ENCODE measurements at regions not wholly inside any gene's neighbourhood (a gene's known extent, or its start where the extent isn't known, plus 50 kb on each side); places are given as distances from the start of the nearest gene placed in this dataset.

- no peak for TF ChIP-seq POLR2A (IDR thresholded peaks at IDR 0.05)
- no peak for TF ChIP-seq POLR2AphosphoS5 (IDR thresholded peaks at IDR 0.05)
- TF ChIP-seq EP300 (IDR thresholded peaks at IDR 0.05), result no peak
- TF ChIP-seq CTCF (IDR thresholded peaks at IDR 0.05), result no peak
- Histone ChIP-seq H3K27ac (no peak overlapping the region), H3K4me3 (no peak overlapping the region), H3K9me3 (no peaks in the 10 kb centered on the region), H3K27me3 (no peaks in the 10 kb centered on the region), H3K4me1 (no peaks in the 10 kb centered on the region), H3K36me3 (no peaks in the 10 kb centered on the region)
- no peak for DNase-seq
- 65 to 77% (median 71%) methylated on average over 2 of the region's 2 CpGs for WGBS, 5 donors
- intact Hi-C loops (cut with DNase I; ENCODE audit: low total_unique reads), result no loop called here
These were observed 72.1 kb downstream of the OTOL1 start for GRCh38 chr3:161568671-161569070.

- H3K27me3 ChIP-seq, result no peaks in the 10 kb centered on the region
- no peak for DNase-seq
These were observed 75.3 kb downstream of the OTOL1 start for GRCh38 chr3:161571951-161572350.

GRCh38 chr3:161573136-161573535, 76.5 kb downstream of the OTOL1 start:
- H3K36me3 ChIP-seq, result no peaks in the 10 kb centered on the region
- no peak for TF ChIP-seq POLR2A (IDR thresholded peaks at IDR 0.05)
- no peak for TF ChIP-seq EP300 (IDR thresholded peaks at IDR 0.05)
- no peaks in the 10 kb centered on the region for H3K27me3 ChIP-seq
- H3K4me3 ChIP-seq, result no peak overlapping the region
- 63 to 89% (median 83%) methylated on average over 1 of the region's 1 CpG for WGBS, 5 donors
- H3K9me3 ChIP-seq, result no peaks in the 10 kb centered on the region
- no peak for DNase-seq
- H3K27ac ChIP-seq, result no peak overlapping the region
- H3K4me1 ChIP-seq, result no peaks in the 10 kb centered on the region
- intact Hi-C loops (cut with DNase I; ENCODE audit: low total_unique reads), result no loop called here

More at GRCh38 chr3:161571951-161572350, 75.3 kb downstream of the OTOL1 start:
- Histone ChIP-seq H3K4me1 (no peaks in the 10 kb centered on the region), H3K27ac (no peak overlapping the region), H3K9me3 (no peaks in the 10 kb centered on the region), H3K36me3 (no peaks in the 10 kb centered on the region), H3K4me3 (no peak overlapping the region)
- WGBS, 5 donors, result 63 to 82% (median 66%) methylated on average over 1 of the region's 1 CpG
- intact Hi-C loops (cut with DNase I; ENCODE audit: low total_unique reads), result no loop called here
- no peak for TF ChIP-seq EP300 (IDR thresholded peaks at IDR 0.05)
- no peak for TF ChIP-seq CTCF (IDR thresholded peaks at IDR 0.05)
- no peak for TF ChIP-seq POLR2A (IDR thresholded peaks at IDR 0.05)
- no peak for TF ChIP-seq POLR2AphosphoS5 (IDR thresholded peaks at IDR 0.05)

- intact Hi-C loops (cut with DNase I; ENCODE audit: low total_unique reads), result no loop called here
- TF ChIP-seq POLR2AphosphoS5 (IDR thresholded peaks at IDR 0.05) (no peak), EP300 (IDR thresholded peaks at IDR 0.05) (no peak), CTCF (IDR thresholded peaks at IDR 0.05) (no peak), POLR2A (IDR thresholded peaks at IDR 0.05) (no peak)
- Histone ChIP-seq H3K4me1 (no peaks in the 10 kb centered on the region), H3K27ac (no peak overlapping the region), H3K4me3 (no peak overlapping the region), H3K9me3 (no peaks in the 10 kb centered on the region), H3K27me3 (no peaks in the 10 kb centered on the region), H3K36me3 (no peaks in the 10 kb centered on the region)
- WGBS, 5 donors, result 86 to 96% (median 90%) methylated on average over 2 of the region's 2 CpGs
- DNase-seq, result no peak
These were observed 79.3 kb downstream of the OTOL1 start for GRCh38 chr3:161575901-161576300.

- H3K27ac ChIP-seq, result no peak overlapping the region
- H3K27me3 ChIP-seq, result no peaks in the 10 kb centered on the region
- H3K4me1 ChIP-seq, result no peaks in the 10 kb centered on the region
- no peak overlapping the region for H3K4me3 ChIP-seq
- TF ChIP-seq EP300 (IDR thresholded peaks at IDR 0.05), result no peak
- TF ChIP-seq POLR2AphosphoS5 (IDR thresholded peaks at IDR 0.05), result no peak
- TF ChIP-seq CTCF (IDR thresholded peaks at IDR 0.05), result no peak
- no peak for TF ChIP-seq POLR2A (IDR thresholded peaks at IDR 0.05)
- no peaks in the 10 kb centered on the region for H3K36me3 ChIP-seq
- no peak for DNase-seq
- intact Hi-C loops (cut with DNase I; ENCODE audit: low total_unique reads), result no loop called here
- H3K9me3 ChIP-seq, result no peaks in the 10 kb centered on the region
- 56 to 72% (median 66%) methylated on average over 2 of the region's 2 CpGs for WGBS, 5 donors
These were observed 79.7 kb downstream of the OTOL1 start for GRCh38 chr3:161576311-161576710.
